Left cardiac atrium (tissue), 4 donors: ENCODE measurements at regions not wholly inside any gene's neighbourhood (a gene's known extent, or its start where the extent isn't known, plus 50 kb on each side); places are given as distances from the start of the nearest gene placed in this dataset.

Experiments
- ATAC-seq, 2 donors: fragments of 200-7000 bp; cut with Tn5 transposase; one replicate each; pipeline ENCODE4 v1.9.1; 2020; ENCODE audit warnings: mild to moderate bottlenecking in 2 of 2, moderate library complexity in 2 of 2
- DNase-seq: peaks from one replicate; pipeline ENCODE4 v3.0.0-alpha.2; 2020
- intact Hi-C, 2 donors: fragments of 100-400 bp; cut with DNase I; formaldehyde crosslinking; loops; one replicate each; pipeline versions ENCODE4 v1.14.1 to v1.15.1; 2022 to 2023
- donor health status: DM: no; HTN: yes; CAD: no.
- donor health status: DM: no; HTN: yes; CAD: no; lungs with severe emphysema.
- donor health status: DM: yes; HTN: yes; CAD: no.
- donor health status: Dilated cardiomyopathy.

DNA sequence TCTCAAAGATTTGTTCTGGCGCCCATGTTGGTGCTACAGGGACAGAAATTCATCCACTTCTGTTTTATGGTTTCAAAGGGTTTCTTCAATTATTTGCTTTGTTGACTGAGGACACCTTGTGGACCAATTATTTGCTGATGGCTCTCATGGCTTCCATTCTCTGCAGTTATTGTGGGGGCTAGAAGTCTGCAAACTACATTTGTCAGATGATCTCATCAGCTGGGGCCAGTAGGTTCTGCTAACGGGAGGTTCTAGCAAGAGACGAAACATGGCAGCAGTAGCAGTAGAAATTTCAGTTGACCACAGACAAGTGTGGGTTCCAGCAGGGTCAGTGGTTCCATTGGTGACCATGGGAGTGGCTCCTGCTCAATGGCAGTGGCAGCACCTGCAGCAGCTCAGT, 72.8 kb upstream of the BLCAP start:
- intact Hi-C loops = no loop called here
- ATAC-seq = no peak

DNA sequence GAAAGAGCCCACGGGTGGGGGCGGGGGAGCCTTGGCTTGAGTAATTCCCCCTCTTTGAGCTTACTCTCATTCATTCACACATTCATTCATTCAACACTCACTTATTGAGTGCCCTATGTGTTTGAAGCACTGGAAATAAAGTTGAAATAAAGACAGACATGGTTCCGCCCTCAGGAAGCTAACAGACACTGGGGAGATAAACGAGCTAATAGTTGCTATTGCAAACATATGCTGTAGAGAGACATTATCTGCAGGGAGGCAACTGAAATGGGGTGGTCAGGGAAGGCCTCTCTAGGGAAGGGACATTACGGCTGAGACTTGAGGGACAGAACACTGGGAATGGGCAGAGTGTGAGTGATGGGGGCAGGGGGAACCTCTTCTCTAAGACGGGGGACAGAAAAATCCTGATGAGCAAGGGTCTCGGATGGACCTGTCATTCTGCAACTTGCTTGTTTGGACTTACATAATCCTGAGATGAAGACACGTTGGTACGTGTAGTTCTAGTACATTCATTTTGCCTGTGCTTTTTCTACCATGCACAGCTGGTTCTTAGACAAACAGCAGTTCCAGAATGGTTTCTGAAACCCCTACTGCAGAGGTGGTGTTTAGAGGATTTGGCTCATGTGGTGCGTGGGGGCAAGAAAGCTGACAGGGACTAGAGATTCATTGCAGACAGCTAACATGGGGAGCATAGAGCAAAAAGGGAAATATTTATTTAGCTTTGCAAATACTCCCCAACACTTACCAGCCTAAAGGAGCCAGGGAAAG, 71.1 kb upstream of the BLCAP start:
- DNase-seq = no peak
- intact Hi-C loops = no loop called here

More for the DNA sequence above, 72.8 kb upstream of the BLCAP start:
- DNase-seq = no peak

DNA sequence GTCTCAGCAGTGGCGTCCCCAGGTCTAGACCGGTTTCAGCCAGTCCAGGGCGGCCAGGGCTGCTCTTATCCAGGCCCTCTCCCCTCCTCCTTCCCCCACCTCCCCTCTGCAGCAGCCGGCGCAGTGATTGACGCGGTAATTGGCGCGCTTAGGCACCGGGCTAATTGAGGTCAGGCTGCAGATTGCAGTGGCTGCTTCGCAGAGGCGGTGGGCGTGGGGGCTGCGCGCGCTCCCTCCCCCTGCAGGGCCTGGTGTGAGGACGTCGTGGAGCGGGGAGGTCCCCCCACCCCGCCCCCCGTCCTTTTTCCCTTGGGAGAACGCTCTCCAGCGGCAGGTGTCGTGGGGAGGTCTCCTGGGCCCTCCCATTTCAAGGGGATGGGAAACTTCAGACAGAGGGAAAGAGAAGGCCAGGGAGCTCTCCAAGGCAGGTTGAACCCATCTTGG, 70.4 kb upstream of the BLCAP start:
- DNase-seq (no peak), ATAC-seq (no peak)
- intact Hi-C loops = no loop called here

More for the DNA sequence above, 71.1 kb upstream of the BLCAP start:
- no peak for ATAC-seq

DNA sequence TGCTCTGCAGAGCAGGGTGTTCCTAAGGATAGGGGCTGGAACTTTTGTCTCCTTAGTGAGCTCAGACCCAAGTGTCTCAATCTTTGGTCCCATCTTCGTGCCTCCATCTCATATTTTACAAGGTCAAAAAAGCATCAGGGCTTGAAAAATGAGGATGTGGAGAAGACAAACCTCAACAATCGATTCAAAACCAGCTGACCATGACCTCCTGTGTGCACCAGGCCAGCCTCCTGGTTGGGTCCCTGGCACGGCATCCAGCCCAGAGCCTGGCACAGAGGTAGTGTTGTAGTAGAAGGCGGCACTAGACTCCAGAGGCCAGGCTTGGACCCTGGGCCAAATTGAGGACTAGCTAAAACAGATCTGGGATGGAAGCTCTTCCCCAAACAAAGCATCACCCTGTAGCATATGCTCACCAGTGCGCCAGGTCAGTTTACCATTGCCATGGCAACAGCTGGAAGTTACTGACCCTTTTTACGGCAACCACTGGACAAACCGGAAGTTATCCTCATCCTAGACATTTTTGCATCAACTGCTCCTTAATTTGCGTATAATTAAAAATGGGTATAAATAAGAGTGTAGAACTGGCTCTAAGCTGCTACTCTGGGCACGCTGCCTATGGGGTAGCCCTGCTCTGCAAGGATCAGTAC, 69.3 kb upstream of the BLCAP start:
- ATAC-seq (no peak), DNase-seq (no peak)
- intact Hi-C loops = no loop called here

DNA sequence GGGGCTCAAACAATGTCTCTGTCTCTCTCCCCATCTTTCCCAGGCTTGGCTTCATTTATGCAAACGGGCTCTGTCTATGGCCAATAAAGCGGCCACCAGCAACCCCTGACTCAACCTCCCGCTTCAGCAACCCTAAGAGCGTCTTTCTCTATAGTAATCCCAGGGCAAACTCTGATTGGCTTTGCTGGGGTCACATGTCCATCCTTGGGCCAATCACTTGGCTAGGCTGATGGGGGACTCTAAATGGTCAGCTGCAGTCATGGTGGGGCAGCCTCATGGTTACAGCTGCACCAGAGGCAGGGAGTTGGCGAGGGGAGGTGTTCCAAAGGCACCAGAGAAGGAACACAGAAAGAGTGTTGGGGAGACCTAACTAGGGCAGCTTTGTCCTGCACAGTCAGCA, 68.5 kb upstream of the BLCAP start:
- DNase-seq (no peak), ATAC-seq (no peak)
- intact Hi-C loops = no loop called here

DNA sequence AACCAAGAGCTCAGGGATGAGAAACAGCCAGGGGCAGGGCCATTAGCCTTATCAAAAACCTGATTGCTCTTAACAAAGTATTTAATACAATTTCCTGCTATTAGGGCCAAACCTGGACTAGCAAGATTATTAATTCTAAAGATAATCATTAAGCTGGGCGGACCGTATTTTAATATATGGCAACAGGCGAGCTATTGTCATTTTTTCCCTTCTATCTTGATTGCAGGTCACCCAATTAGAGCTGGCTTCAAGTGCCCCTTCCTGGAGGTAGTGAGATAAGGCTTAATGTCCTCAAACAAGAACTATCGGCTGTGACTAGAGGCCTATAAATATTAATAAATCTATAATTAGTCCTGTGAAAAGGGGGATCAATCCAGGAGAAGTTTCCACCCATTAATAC, 66.0 kb upstream of the BLCAP start:
- ATAC-seq (no peak), DNase-seq (no peak)
- intact Hi-C loops = no loop called here

DNA sequence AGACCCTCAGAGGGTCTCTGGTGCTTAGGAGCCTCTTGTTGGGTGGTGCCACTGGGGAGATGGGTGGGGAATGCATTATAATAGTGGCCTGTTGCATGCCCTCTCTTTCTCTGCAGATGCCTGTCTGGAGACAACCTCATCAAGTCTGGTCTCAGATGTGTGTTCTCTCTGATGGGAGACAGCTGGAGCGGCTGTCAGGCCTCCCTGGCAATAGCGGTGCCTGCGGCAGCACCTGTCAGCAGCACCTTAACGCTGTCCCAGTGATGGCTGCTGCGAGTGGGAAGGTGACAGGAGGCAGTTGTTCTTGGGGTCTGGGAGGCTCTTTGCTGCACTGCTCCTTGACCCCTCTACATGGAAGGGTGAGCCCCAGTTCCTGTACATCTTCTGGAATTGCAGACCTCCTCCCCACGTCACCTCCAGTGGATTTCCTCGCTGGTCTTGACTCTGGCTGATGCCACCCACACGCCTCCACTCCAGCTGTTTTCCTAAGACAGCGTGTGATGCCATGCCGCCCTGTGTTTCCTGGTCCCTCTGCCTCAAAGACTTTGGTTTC, 63.3 kb upstream of the BLCAP start:
- ATAC-seq = no peak
- no peak for DNase-seq
- intact Hi-C loops = no loop called here

DNA sequence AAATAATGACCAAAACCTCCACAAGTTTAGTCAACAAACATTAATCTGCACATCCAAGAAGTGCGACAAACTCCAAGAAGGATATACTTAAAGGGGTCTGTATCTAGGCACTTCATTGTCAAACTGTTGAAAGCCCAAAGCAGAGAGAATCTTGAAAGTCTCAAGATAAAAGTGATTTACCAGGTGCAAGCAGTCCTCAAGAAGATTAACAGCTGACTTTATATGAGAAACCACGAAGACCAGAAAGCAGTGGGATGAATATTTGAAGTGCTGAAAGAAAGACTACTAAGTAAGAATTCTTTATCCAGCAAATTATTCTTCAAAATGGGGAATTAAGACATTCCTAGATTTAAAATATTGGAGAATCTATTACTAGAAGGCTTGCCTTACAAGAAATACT, 58.4 kb upstream of the BLCAP start:
- no peak for DNase-seq
- intact Hi-C loops = no loop called here
- ATAC-seq = no peak

DNA sequence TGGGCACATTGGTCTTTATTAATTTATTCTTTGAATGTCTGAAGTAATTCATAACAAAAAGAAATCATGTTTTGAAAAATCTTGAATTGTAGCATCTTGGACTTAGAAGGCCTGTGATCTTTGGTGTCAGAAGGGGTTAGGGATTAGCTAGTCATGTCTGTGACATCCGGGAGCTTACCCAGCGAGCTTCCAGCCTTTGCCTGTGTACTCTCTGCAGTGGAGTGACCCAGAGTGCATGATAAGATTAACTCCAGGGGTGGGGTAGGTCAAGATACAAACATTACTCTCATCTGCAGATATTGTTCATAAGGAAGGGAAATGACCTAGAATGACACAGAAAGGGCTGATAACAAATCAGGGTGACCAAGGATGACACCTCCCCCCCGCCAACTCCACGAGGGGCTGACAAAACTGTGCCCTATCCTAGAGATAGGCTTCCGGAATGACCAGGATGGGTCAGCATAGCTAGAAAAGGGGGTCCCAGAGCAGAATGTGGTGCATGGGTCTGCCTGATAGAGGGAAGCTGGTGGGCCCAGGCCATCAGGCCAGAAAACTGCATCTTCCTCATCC, 56.6 kb upstream of the BLCAP start:
- intact Hi-C loops = no loop called here
- ATAC-seq (no peak), DNase-seq (no peak)

DNA sequence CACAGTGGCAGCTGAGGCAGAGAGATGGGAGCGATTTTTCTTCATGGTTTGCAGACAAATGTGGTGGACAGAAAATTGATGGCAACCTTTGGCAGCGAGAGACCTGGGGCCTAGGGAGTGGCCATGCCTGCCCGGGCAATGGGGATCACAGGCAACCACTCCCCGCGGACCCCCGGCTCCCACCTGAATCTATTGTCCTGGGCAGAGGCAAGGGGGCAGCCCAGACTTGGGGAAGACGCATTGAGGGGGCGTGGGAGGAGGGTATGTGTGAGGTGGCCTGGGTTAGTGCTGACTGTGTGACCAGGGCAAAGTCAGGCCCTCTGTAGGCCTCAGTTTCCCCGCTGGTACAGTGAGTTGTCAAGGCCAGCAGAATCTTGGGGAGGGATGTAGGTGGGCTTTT, 53.6 kb upstream of the BLCAP start:
- ATAC-seq (no peak), DNase-seq (no peak)
- intact Hi-C loops = no loop called here

DNA sequence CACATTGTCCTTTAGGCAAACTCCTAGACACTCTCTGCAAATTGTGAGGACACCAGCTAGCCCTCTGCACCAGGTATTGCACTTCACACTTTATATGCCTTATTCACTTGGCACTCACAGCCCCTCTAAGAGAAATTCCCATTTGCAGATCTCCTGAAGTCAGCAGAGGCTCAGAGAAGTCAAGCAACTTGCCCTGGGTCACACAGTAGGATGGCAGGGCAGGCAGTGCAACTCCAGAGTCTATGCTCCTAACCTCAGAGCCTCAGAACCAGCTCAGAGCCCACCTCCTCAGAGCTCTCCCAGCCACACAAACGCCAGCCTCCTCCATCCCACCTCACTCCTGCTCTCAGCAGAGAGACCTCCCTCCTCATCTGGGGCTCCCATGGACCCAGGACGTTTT, 52.4 kb upstream of the BLCAP start:
- intact Hi-C loops = no loop called here
- DNase-seq (no peak), ATAC-seq (no peak)

DNA sequence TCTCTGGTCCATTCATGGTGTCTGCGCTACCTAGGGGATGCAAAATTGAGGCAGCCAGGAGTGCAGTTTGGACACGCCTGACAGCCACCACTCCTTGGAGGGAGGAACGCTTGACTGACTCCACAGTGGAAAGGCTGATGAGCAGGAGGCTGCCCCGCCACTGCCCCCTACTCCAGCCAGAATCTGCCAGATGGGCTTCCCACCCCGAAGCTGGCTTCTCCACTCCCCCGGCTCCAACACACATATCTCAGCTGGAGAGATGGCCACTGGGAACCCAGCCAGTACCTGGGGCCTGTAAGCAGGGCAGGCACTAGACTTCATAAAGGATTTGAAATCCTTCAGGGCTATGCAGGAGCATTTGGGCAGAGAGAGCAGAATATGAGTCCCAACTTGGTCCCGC, 51.4 kb upstream of the BLCAP start:
- ATAC-seq = no peak
- DNase-seq = no peak
- intact Hi-C loops = no loop called here

DNA sequence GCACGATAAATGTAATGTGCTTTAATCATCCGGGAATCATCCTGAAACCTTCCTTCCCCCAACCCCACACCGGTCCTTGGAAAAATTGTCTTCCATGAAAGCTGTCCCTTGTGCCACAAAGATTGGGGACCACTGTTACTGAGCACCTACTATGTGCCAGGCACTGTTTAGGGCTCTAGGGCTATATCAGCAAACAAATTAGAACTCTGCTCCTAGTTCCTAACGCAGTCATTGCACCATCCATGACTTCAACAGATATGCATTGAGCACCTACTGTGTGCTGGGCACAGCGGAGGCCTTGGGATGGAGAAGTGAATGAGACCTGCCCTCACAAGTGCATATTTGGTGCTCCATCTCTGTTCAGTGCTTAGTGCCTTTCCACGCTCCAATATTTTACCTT, 50.3 kb upstream of the BLCAP start:
- intact Hi-C loops = no loop called here
- DNase-seq (no peak), ATAC-seq (no peak)
